SK-N-SH (cell line): ENCODE measurements at regions not wholly inside any gene's neighbourhood (a gene's known extent, or its start where the extent isn't known, plus 50 kb on each side); places are given as distances from the start of the nearest gene placed in this dataset.

ENCODE experiments used
- CTCF ChIA-PET: fragments of 300-600, 350-600 bp; formaldehyde crosslinking; extraction: SDS; loops from one replicate; lab custom pipeline; 2021; lab: Yijun Ruan, JAX
- POLR2A ChIA-PET: fragments of 350-600 bp; sonication (Branson Sonifier 250); formaldehyde crosslinking; extraction: SDS; loops from one replicate; lab custom pipeline; 2020; ENCODE audit warnings: antibody characterized with exemption, inconsistent platforms; lab: Yijun Ruan, JAX
- DNase-seq: peaks from one replicate; pipeline ENCODE4 v3.0.0; 2012
- H2AFZ ChIP-seq: fragments of 200-600 bp; sonication (generic); 2 replicates; pipeline ENCODE4 v1.8.1; 2016; ENCODE audit warnings: antibody characterized with exemption, mild to moderate bottlenecking, low read depth
- H3F3A ChIP-seq: fragments of 200-600 bp; sonication (generic); replicated peaks from 2 replicates; pipeline ENCODE3; 2016; ENCODE audit warnings: antibody characterized with exemption, mild to moderate bottlenecking; ENCODE audit not compliant: insufficient read depth
- H3K27ac ChIP-seq, 2 experiments: fragments of 200-500 bp in 1 of 2; fragments of 200-600 bp in 1 of 2; sonication (Bioruptor generic) in 1 of 2; sonication (generic), shearing (Covaris generic) in 1 of 2; 2 replicates each; pipeline versions ENCODE4 v1.5.1 to v1.6.1; 2014 to 2016; ENCODE audit warnings: low read depth in 2 of 2, inconsistent platforms in 1 of 2, low read length in 1 of 2, mild to moderate bottlenecking in 1 of 2, mixed read lengths in 1 of 2
- H3K27me3 ChIP-seq: fragments of 200-600 bp; sonication (generic), shearing (Covaris generic); 2 replicates; pipeline ENCODE4 v1.6.1; 2016; ENCODE audit warnings: mixed run types; ENCODE audit not compliant: insufficient read depth
- H3K36me3 ChIP-seq, 2 experiments: fragments of 200-500 bp in 1 of 2; fragments of 200-600 bp in 1 of 2; sonication (Bioruptor generic) in 1 of 2; sonication (generic) in 1 of 2; replicated peaks in 1 of 2; 2 replicates each; pipeline versions ENCODE3 to v1.5.1; 2014 to 2016; ENCODE audit warnings: low read length in 1 of 2, mild to moderate bottlenecking in 1 of 2; ENCODE audit not compliant: insufficient read depth in 2 of 2, control insufficient read depth in 1 of 2
- H3K4me1 ChIP-seq, 2 experiments: fragments of 200-500 bp in 1 of 2; fragments of 200-600 bp in 1 of 2; sonication (Bioruptor generic) in 1 of 2; sonication (generic), shearing (Covaris generic) in 1 of 2; 2 replicates each; pipeline versions ENCODE4 v1.5.1 to v1.6.1; 2014 to 2016; ENCODE audit warnings: low read depth in 1 of 2, low read length in 1 of 2, mixed run types in 1 of 2; ENCODE audit not compliant: insufficient read depth in 2 of 2, control insufficient read depth in 1 of 2
- H3K4me2 ChIP-seq: fragments of 200-600 bp; sonication (generic), shearing (Covaris generic); 2 replicates; pipeline ENCODE4 v1.6.1; 2017; ENCODE audit warnings: mixed run types
- H3K4me3 ChIP-seq, 2 experiments: fragments of 200-500 bp in 1 of 2; fragments of 200-600 bp in 1 of 2; sonication (Bioruptor generic) in 1 of 2; sonication (generic), shearing (Covaris generic) in 1 of 2; 2 replicates each; pipeline versions ENCODE4 v1.5.1 to v1.8.1; 2014 to 2016; ENCODE audit warnings: low read depth in 2 of 2, inconsistent platforms in 1 of 2, low read length in 1 of 2, mild to moderate bottlenecking in 1 of 2, mixed read lengths in 1 of 2, moderate library complexity in 1 of 2
- H3K79me2 ChIP-seq: fragments of 200-600 bp; sonication (generic); 2 replicates; pipeline ENCODE4 v1.8.1; 2017; ENCODE audit warnings: mild to moderate bottlenecking; ENCODE audit not compliant: insufficient read depth
- H3K9ac ChIP-seq: fragments of 200-600 bp; sonication (generic); 2 replicates; pipeline ENCODE4 v1.6.1; 2017; ENCODE audit warnings: mixed run types
- H3K9me2 ChIP-seq: fragments of 200-600 bp; sonication (generic); 2 replicates; pipeline ENCODE4 v1.6.1; 2017; ENCODE audit warnings: mixed run types
- H3K9me3 ChIP-seq: fragments of 200-600 bp; sonication (generic); 2 replicates; pipeline ENCODE4 v1.6.1; 2017; ENCODE audit warnings: mixed run types, mild to moderate bottlenecking, moderate library complexity
- H4K20me1 ChIP-seq: fragments of 200-600 bp; sonication (generic); 2 replicates; pipeline ENCODE4 v1.6.1; 2017; ENCODE audit warnings: mild to moderate bottlenecking, mixed run types; ENCODE audit not compliant: insufficient read depth
- EP300 ChIP-seq, 2 experiments: IDR thresholded peaks; 2 replicates each; pipeline versions ENCODE4 v1.4.0 to v1.6.1; 2012; ENCODE audit warnings: borderline replicate concordance in 1 of 2, low read depth in 1 of 2, low read length in 1 of 2
- FOSL2 ChIP-seq: IDR thresholded peaks from 2 replicates; pipeline ENCODE4 v1.4.0; 2012; ENCODE audit warnings: low read depth, mild to moderate bottlenecking, moderate library complexity, borderline replicate concordance
- FOXJ3 ChIP-seq: sonication (generic); formaldehyde crosslinking; IDR thresholded peaks from 2 replicates; pipeline ENCODE4 v1.5.1; 2020; ENCODE audit warnings: mild to moderate bottlenecking, missing genetic modification reagents
- JUND ChIP-seq: IDR thresholded peaks from 2 replicates; pipeline ENCODE4 v1.4.0; 2012
- RAD21 ChIP-seq: IDR thresholded peaks from 2 replicates; pipeline ENCODE4 v1.6.1; 2012; ENCODE audit warnings: mild to moderate bottlenecking, low read length
- RXRA ChIP-seq: IDR thresholded peaks from 2 replicates; pipeline ENCODE4 v1.4.0; 2012; ENCODE audit warnings: low read depth, mild to moderate bottlenecking, borderline replicate concordance
- SMC3 ChIP-seq: IDR thresholded peaks from 2 replicates; pipeline ENCODE4 v1.6.1; 2012; ENCODE audit warnings: low read depth, low read length, improper control_type of control experiment
- WGBS: methylation state at CpG from one replicate; pipeline ENCODE4 v1.1.6; 2017; ENCODE audit warnings: low lambda C conversion rate; 5-methylcytosine and 5-hydroxymethylcytosine counted together
- TF ChIP-seq, protein P1 (sequence below): fragments of 200-600 bp; sonication (generic); IDR thresholded peaks from 2 replicates; pipeline ENCODE4 v1.6.1; 2017; ENCODE audit warnings: antibody characterized with exemption, mild to moderate bottlenecking, moderate library complexity

DNA sequence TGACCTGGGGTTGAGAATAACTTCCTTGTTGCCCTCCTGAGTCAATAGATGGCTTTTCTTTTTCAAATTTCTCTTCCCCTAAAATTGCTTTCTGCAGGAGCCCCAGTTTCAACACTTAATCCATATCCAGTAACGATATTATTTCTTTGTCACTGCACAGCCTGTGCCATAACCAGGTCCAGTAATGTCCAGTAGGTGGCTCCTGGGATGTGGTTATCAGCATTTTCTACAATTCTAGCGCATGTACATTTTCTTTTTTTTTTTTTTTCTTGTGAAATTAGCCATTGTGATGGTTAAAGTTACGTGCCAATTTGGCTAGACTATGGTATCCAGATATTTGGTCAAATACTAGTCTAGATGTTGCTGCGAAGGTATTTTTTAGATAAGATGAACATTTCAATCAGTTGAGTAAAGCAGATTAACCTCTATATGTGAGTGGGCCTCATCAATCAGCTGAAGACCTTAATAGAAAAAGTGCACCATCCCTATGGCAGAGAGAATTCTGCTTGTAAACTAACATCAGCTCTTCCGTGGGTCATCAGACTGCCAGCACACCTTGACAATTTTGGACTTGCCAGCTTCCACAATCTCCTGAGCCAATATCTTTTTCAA, 72.9 kb upstream of the SCG2 start:
- H3K27ac ChIP-seq, result no peak overlapping the region
- H3K27me3 ChIP-seq, result no peaks in the 10 kb centered on the region
- H3K4me1 ChIP-seq, result no peaks in the 10 kb centered on the region
- DNase-seq, result peak; percentile 29
- WGBS, result 85% methylated on average over 5 of the region's 5 CpGs
- POLR2A ChIA-PET, result no interaction called here
- no peaks in the 10 kb centered on the region for H3K9me2 ChIP-seq
- H4K20me1 ChIP-seq, result no peaks in the 10 kb centered on the region
- H3K9me3 ChIP-seq, result no peaks in the 10 kb centered on the region
- H3K4me2 ChIP-seq, result no peak overlapping the region
- CTCF ChIA-PET, result interaction anchor here (0.7 to 1.7 kb wide), 5 partner anchors 36 to 703 kb away, joined by 3 to 6 read pairs (median 4); no protein-coding TSS in a partner anchor
- H3F3A ChIP-seq, result no peaks in the 10 kb centered on the region
- TF ChIP-seq, protein P1, sequence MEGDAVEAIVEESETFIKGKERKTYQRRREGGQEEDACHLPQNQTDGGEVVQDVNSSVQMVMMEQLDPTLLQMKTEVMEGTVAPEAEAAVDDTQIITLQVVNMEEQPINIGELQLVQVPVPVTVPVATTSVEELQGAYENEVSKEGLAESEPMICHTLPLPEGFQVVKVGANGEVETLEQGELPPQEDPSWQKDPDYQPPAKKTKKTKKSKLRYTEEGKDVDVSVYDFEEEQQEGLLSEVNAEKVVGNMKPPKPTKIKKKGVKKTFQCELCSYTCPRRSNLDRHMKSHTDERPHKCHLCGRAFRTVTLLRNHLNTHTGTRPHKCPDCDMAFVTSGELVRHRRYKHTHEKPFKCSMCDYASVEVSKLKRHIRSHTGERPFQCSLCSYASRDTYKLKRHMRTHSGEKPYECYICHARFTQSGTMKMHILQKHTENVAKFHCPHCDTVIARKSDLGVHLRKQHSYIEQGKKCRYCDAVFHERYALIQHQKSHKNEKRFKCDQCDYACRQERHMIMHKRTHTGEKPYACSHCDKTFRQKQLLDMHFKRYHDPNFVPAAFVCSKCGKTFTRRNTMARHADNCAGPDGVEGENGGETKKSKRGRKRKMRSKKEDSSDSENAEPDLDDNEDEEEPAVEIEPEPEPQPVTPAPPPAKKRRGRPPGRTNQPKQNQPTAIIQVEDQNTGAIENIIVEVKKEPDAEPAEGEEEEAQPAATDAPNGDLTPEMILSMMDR, result peak; percentile 63
- no peak for TF ChIP-seq JUND
- no peak for TF ChIP-seq EP300 (IDR thresholded peaks at IDR 0.05; ENCODE audit: borderline replicate concordance in 1 of 2, low read depth in 1 of 2, low read length in 1 of 2)
- TF ChIP-seq RAD21, result peak; percentile 54
- no peak for TF ChIP-seq FOXJ3 (CRISPR knock-in tag)
- TF ChIP-seq SMC3, result peak; percentile 53
- peak overlapping the region; percentile 18; the same call in 1 of the 2 replicates for H2AFZ ChIP-seq
- H3K79me2 ChIP-seq, result no peaks in the 10 kb centered on the region
- H3K9ac ChIP-seq, result no peak overlapping the region
- no peaks in the 10 kb centered on the region for H3K36me3 ChIP-seq
- H3K4me3 ChIP-seq, result no peak overlapping the region

DNA sequence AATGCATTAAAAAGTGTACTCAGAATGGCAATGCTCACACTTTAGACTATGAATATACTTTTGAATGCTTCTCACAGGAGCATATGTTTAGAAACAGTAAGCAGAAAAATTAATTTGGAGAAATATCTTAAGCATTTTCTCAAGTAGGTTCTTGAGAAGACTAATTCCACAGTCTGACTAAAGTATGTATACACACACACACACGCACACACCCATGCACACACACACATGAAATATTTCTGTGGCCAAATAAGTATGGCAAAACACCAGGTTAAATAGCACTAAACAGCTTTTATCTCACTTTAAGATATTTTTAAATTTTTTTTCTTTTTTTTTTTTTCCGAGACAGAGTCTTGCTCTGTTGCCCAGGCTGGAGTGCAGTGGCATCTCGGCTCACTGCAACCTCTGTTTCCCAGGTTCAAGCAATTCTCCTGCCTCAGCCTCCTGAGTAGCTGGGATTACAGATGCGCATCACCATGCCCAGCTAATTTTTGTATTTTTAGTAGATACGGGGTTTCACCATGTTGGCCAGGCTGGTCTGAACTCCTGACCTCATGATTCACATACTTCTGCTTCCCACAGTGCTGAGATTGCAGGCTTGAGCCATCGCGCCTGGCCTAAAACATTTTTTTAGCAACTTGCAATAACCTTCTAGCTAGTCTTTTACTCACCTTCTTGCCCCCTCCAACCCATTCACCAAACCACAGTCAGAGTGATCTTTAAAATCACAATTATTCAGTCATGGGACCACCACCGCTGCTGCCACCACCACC, 67.5 kb upstream of the SCG2 start:
- no peak for DNase-seq
- POLR2A ChIA-PET, result no interaction called here

More for the DNA sequence above, 67.5 kb upstream of the SCG2 start:
- TF ChIP-seq FOSL2, result no peak
- TF ChIP-seq RXRA, result peak; percentile 52; the same call in 1 of the 2 replicates
- TF ChIP-seq, all 33 proteins: peak for 1
- Histone ChIP-seq H4K20me1 (no peaks in the 10 kb centered on the region), H3K27ac (no peak overlapping the region), H3K4me1 (peaks cover 0 to 5% of the 10 kb centered on the region in 2 experiments; a peak in 1 of 4 replicates), H3K9me2 (no peaks in the 10 kb centered on the region), H3K36me3 (no peaks in the 10 kb centered on the region), H3K4me3 (no peak overlapping the region), H3F3A (no peaks in the 10 kb centered on the region), H3K4me2 (no peak overlapping the region), H3K79me2 (no peaks in the 10 kb centered on the region), H2AFZ (no peak overlapping the region), H3K9ac (no peak overlapping the region), H3K9me3 (no peaks in the 10 kb centered on the region), H3K27me3 (no peaks in the 10 kb centered on the region)
- CTCF ChIA-PET, result interaction anchor here (1.2 kb wide), 1 partner anchor 67 kb away, joined by 3 read pairs; no protein-coding TSS in a partner anchor
- WGBS, result 88% methylated on average over 8 of the region's 8 CpGs
